Vagina (tissue), 2 donors: ENCODE measurements at regions not wholly inside any gene's neighbourhood (a gene's known extent, or its start where the extent isn't known, plus 50 kb on each side); places are given as distances from the start of the nearest gene placed in this dataset.

Experiments
- DNase-seq, 2 donors: peaks; one replicate each; pipeline ENCODE4 v3.0.0-alpha.2; 2017; ENCODE audit errors: extremely low spot score in 2 of 2
- H3K27ac ChIP-seq: fragments of 200-600 bp; sonication (generic); one replicate; pipeline ENCODE4 v1.5.1; 2019
- H3K27me3 ChIP-seq: fragments of 200-600 bp; sonication (generic); one replicate; pipeline ENCODE4 v1.5.1; 2019
- H3K36me3 ChIP-seq, 2 donors: fragments of 200-600 bp; sonication (generic); one replicate each; pipeline ENCODE4 v1.5.1; 2017 to 2019
- H3K4me1 ChIP-seq: fragments of 200-600 bp; sonication (generic); one replicate; pipeline ENCODE4 v1.5.1; 2019
- H3K4me3 ChIP-seq, 2 donors: fragments of 200-600 bp; sonication (generic); 1 replicate in 1 of 2; 2 replicates in 1 of 2; pipeline ENCODE4 v1.5.1; 2016 to 2019
- H3K9me3 ChIP-seq: fragments of 200-600 bp; sonication (generic); one replicate; pipeline ENCODE4 v1.5.1; 2019
- POLR2A ChIP-seq, 2 donors: fragments of 450-650 bp; IDR thresholded peaks; one replicate each; pipeline ENCODE4 v1.6.1; 2017; ENCODE audit warnings: antibody characterized with exemption in 2 of 2, mild to moderate bottlenecking in 2 of 2, moderate library complexity in 2 of 2
- POLR2AphosphoS5 ChIP-seq, 2 donors: sonication (generic); formaldehyde crosslinking; IDR thresholded peaks; one replicate each; pipeline ENCODE4 v1.9.0; 2017; ENCODE audit warnings: antibody characterized with exemption in 2 of 2, mild to moderate bottlenecking in 2 of 2, low read depth in 1 of 2; ENCODE audit not compliant: insufficient read depth in 1 of 2
- intact Hi-C: fragments of 100-400 bp; cut with DNase I; formaldehyde crosslinking; loops from one replicate; pipeline ENCODE4 v1.15.1; 2023
- TF ChIP-seq, protein P1 (sequence below), 3 experiments: fragments of 450-650 bp in 2 of 3; fragments of 200-600 bp in 1 of 3; sonication (generic) in 1 of 3; IDR thresholded peaks; one replicate each; pipeline ENCODE4 v1.5.1; 2017 to 2019; ENCODE audit warnings: antibody characterized with exemption in 3 of 3, mild to moderate bottlenecking in 2 of 3, moderate library complexity in 2 of 3

DNA sequence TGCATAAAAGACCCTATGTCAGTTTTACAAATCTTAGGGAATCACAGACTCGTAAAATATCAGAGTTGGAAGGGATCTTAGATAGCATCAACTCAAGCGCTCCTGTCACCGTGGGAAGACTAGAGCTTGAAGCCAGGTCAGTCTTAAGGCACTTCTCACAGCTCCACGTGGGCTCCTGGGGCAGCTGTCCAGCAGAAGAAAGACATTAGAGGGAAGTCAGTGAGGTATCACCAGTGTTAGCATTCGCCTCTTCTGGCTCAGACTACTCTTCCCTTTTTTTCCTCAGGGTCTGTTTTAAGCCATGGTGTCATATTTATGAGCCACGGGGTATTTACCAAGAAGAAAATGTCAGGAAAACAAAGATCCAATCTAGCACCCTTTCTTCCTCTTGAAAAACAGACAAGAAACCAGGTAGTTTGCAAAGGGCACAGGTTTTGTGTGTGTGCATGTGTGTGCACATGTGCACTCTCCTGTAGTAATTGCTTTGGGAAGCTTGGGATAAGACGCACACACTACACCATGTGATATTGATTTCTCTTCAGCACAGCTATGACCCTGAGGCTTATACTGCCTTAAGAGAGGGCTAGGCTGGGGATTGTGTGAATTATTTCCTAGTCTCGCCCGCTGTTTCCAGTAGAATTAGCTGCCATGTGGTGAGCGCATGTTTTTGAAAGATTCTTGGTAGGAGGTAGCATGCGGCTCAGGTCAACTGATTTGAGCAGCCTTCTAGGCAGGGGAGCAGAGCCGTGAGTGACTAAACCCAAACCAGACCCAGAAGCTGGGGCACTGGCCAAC, 61.0 kb upstream of the ELAC2 start:
- intact Hi-C loops, result no loop called here
- Histone ChIP-seq H3K9me3 (no peaks in the 10 kb centered on the region), H3K4me1 (no peaks in the 10 kb centered on the region), H3K4me3 (no peak overlapping the region), H3K27ac (no peak overlapping the region), H3K36me3 (no peaks in the 10 kb centered on the region), H3K27me3 (no peaks in the 10 kb centered on the region)
- TF ChIP-seq POLR2A (IDR thresholded peaks at IDR 0.05), result no peak
- no peak for TF ChIP-seq POLR2AphosphoS5 (IDR thresholded peaks at IDR 0.05; ENCODE audit: insufficient read depth in 1 of 2, low read depth in 1 of 2)
- TF ChIP-seq, protein P1, sequence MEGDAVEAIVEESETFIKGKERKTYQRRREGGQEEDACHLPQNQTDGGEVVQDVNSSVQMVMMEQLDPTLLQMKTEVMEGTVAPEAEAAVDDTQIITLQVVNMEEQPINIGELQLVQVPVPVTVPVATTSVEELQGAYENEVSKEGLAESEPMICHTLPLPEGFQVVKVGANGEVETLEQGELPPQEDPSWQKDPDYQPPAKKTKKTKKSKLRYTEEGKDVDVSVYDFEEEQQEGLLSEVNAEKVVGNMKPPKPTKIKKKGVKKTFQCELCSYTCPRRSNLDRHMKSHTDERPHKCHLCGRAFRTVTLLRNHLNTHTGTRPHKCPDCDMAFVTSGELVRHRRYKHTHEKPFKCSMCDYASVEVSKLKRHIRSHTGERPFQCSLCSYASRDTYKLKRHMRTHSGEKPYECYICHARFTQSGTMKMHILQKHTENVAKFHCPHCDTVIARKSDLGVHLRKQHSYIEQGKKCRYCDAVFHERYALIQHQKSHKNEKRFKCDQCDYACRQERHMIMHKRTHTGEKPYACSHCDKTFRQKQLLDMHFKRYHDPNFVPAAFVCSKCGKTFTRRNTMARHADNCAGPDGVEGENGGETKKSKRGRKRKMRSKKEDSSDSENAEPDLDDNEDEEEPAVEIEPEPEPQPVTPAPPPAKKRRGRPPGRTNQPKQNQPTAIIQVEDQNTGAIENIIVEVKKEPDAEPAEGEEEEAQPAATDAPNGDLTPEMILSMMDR (IDR thresholded peaks at IDR 0.05), result no peak
- no peak for DNase-seq

DNA sequence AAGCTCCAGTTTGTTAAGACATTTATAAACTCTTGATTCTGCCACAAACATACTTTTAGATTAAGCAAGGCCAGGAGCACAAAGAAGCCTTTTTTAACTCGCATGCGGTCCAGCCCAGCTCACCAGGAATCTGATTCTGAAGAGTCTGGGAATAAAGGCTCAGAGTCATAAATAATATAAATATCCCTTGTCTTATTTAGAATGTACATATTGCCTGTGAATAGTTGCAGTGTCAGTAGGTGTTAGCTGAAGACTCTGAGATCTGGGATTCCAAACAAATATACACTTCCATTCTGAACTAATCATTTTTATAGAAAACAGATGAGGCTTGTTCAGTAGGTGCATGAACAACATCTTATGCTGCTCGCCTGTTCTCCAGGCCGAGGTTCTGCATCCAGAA, 59.1 kb upstream of the ELAC2 start:
- Histone ChIP-seq H3K9me3 (no peaks in the 10 kb centered on the region), H3K27ac (no peak overlapping the region), H3K4me3 (no peak overlapping the region), H3K36me3 (no peaks in the 10 kb centered on the region), H3K27me3 (no peaks in the 10 kb centered on the region), H3K4me1 (no peaks in the 10 kb centered on the region)
- intact Hi-C loops, result no loop called here
- no peak for DNase-seq
- TF ChIP-seq, protein P1 (IDR thresholded peaks at IDR 0.05), result no peak
- TF ChIP-seq POLR2A (IDR thresholded peaks at IDR 0.05) (no peak), POLR2AphosphoS5 (IDR thresholded peaks at IDR 0.05; ENCODE audit: insufficient read depth in 1 of 2, low read depth in 1 of 2) (no peak)

DNA sequence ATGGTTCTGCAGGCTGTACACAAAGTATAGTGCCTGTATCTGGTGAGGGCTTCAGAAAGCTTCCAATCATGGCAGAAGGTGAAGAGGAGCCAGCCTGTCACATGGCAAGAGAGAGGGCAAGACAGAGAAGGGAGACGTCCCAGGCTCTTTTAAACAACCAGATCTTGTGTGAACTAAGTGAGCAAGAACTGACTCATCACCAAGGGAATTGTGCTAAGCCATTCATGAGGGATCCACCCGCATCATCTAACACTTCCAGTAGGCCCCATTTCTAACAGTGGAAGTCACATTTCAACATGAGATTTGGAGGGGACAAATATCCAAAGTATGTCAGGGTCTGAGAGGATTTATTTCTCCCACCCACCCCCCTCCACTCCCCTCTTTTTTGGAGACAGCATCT, 56.2 kb upstream of the ELAC2 start:
- Histone ChIP-seq H3K36me3 (no peaks in the 10 kb centered on the region), H3K4me3 (no peak overlapping the region), H3K4me1 (no peaks in the 10 kb centered on the region), H3K27me3 (no peaks in the 10 kb centered on the region), H3K9me3 (no peaks in the 10 kb centered on the region), H3K27ac (no peak overlapping the region)
- no peak for TF ChIP-seq POLR2AphosphoS5 (IDR thresholded peaks at IDR 0.05; ENCODE audit: insufficient read depth in 1 of 2, low read depth in 1 of 2)
- TF ChIP-seq, protein P1 (IDR thresholded peaks at IDR 0.05), result no peak
- no peak for TF ChIP-seq POLR2A (IDR thresholded peaks at IDR 0.05)
- no peak for DNase-seq
- intact Hi-C loops, result no loop called here

DNA sequence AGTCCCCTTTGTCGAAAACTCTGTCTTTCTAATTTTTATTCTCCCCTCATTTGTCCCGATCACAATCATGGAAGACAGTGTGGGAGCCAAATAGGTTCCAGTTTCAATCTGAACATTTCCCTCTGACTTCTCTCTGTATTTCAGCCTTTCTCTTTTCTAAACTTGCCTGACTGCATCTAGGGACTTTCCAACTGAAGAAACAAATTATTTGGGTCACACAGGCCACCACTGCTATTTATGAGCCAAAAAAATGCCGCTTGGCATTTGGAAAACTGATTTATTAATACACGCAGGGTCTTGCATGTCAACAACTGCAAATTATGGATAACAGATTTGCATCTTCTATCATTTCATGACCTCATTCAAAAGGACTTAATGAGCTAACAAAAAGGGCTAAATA, 55.2 kb upstream of the ELAC2 start:
- H3K27ac ChIP-seq, result no peak overlapping the region
- no peaks in the 10 kb centered on the region for H3K27me3 ChIP-seq
- H3K4me3 ChIP-seq, result no peak overlapping the region
- H3K36me3 ChIP-seq, result no peaks in the 10 kb centered on the region
- no peak for DNase-seq
- H3K9me3 ChIP-seq, result no peaks in the 10 kb centered on the region
- no peaks in the 10 kb centered on the region for H3K4me1 ChIP-seq
- TF ChIP-seq, protein P1 (IDR thresholded peaks at IDR 0.05), result no peak
- TF ChIP-seq POLR2A (IDR thresholded peaks at IDR 0.05) (no peak), POLR2AphosphoS5 (IDR thresholded peaks at IDR 0.05; ENCODE audit: insufficient read depth in 1 of 2, low read depth in 1 of 2) (no peak)
- intact Hi-C loops, result no loop called here

DNA sequence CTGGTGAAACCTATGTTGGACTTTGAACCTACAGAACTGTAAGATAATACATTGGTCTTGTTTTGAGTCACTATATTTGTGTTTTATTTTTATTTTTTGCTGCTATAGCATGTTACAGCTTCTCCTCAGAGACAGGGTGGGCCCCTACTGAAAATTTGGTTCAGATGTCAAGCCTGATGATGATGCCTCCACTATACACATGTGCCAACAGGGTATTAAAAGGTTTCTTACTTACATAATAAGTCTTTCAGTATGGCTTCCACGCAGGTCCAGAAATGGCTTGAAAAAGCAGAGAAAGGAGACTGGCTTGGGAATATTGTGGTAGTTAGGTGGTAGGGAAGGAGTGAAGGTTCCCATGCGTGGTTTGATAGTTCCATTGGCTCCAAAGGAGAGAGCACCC, 52.9 kb upstream of the ELAC2 start:
- TF ChIP-seq, protein P1 (IDR thresholded peaks at IDR 0.05), result no peak
- no peak for TF ChIP-seq POLR2A (IDR thresholded peaks at IDR 0.05)
- no peak for TF ChIP-seq POLR2AphosphoS5 (IDR thresholded peaks at IDR 0.05; ENCODE audit: insufficient read depth in 1 of 2, low read depth in 1 of 2)
- Histone ChIP-seq H3K4me1 (peaks cover under 1% of the 10 kb centered on the region), H3K9me3 (no peaks in the 10 kb centered on the region), H3K27ac (no peak overlapping the region), H3K4me3 (no peak overlapping the region), H3K36me3 (no peaks in the 10 kb centered on the region), H3K27me3 (no peaks in the 10 kb centered on the region)
- intact Hi-C loops, result loop anchor here (1.0 kb wide), 1 partner anchor 12 kb away; no protein-coding TSS in a partner anchor
- no peak for DNase-seq
